Fibroblast of lung (primary cell): ENCODE measurements at regions not wholly inside any gene's neighbourhood (a gene's known extent, or its start where the extent isn't known, plus 50 kb on each side); places are given as distances from the start of the nearest gene placed in this dataset.

ENCODE experiments used
- DNase-seq, 2 donors: peaks; one replicate each; pipeline versions ENCODE4 v3.0.0 to v3.0.0-alpha.2; 2010; ENCODE audit warnings: low read depth in 2 of 2
- H2AFZ ChIP-seq: 2 replicates; pipeline ENCODE4 v1.5.1; 2012; ENCODE audit warnings: low read length, control low read depth, inconsistent platforms
- H3K27ac ChIP-seq: 2 replicates; pipeline ENCODE4 v1.5.1; 2011; ENCODE audit warnings: low read length, control low read depth; ENCODE audit not compliant: insufficient read depth
- H3K27me3 ChIP-seq: 2 replicates; pipeline ENCODE4 v1.5.1; 2011; ENCODE audit warnings: mild to moderate bottlenecking, low read length; ENCODE audit not compliant: control insufficient read depth, insufficient read depth
- H3K36me3 ChIP-seq: 2 replicates; pipeline ENCODE4 v1.5.1; 2011; ENCODE audit warnings: low read length; ENCODE audit not compliant: control insufficient read depth, insufficient read depth
- H3K4me1 ChIP-seq: 2 replicates; pipeline ENCODE4 v1.5.1; 2011; ENCODE audit warnings: low read length; ENCODE audit not compliant: control insufficient read depth, insufficient read depth; ENCODE audit errors: extremely low read depth
- H3K4me2 ChIP-seq: 2 replicates; pipeline ENCODE4 v1.5.1; 2011; ENCODE audit warnings: low read length, control low read depth; ENCODE audit not compliant: insufficient read depth; ENCODE audit errors: extremely low read depth
- H3K4me3 ChIP-seq, 4 experiments: fragments of 200-600 bp in 1 of 4; sonication (generic) in 1 of 4; replicated peaks in 1 of 4; 2 replicates each; pipeline ENCODE4 v1.5.1; 2011 to 2016; ENCODE audit warnings: low read length in 4 of 4, low read depth in 3 of 4, mild to moderate bottlenecking in 3 of 4, control low read depth in 2 of 4, inconsistent platforms in 1 of 4, mixed read lengths in 1 of 4; ENCODE audit not compliant: insufficient read depth in 1 of 4; ENCODE audit errors: control extremely low read depth in 1 of 4
- H3K79me2 ChIP-seq: 2 replicates; pipeline ENCODE4 v1.5.1; 2012; ENCODE audit warnings: mild to moderate bottlenecking, low read length, inconsistent platforms; ENCODE audit not compliant: control insufficient read depth, insufficient read depth
- H3K9ac ChIP-seq: 2 replicates; pipeline ENCODE4 v1.5.1; 2011; ENCODE audit warnings: mild to moderate bottlenecking, low read length, control low read depth; ENCODE audit not compliant: insufficient read depth
- H3K9me3 ChIP-seq: 2 replicates; pipeline ENCODE4 v1.5.1; 2012; ENCODE audit warnings: low read depth, low read length; ENCODE audit not compliant: control insufficient read depth, insufficient read depth
- H4K20me1 ChIP-seq: 2 replicates; pipeline ENCODE4 v1.5.1; 2011; ENCODE audit warnings: low read length; ENCODE audit not compliant: control insufficient read depth, insufficient read depth; ENCODE audit errors: extremely low read depth
- EZH2 ChIP-seq: IDR thresholded peaks from 2 replicates; pipeline ENCODE4 v1.5.1; 2012; ENCODE audit warnings: low read length, control low read depth, mild to moderate bottlenecking; ENCODE audit errors: missing control alignments
- TF ChIP-seq, protein P1 (sequence below), 2 donors: IDR thresholded peaks in 1 of 2; conservative IDR thresholded peaks in 1 of 2; 1 replicate in 1 of 2; 2 replicates in 1 of 2; pipeline ENCODE4 v1.5.1; 2011 to 2012; ENCODE audit warnings: low read length in 2 of 2, control low read depth in 1 of 2, inconsistent platforms in 1 of 2, low read depth in 1 of 2, mild to moderate bottlenecking in 1 of 2

DNA sequence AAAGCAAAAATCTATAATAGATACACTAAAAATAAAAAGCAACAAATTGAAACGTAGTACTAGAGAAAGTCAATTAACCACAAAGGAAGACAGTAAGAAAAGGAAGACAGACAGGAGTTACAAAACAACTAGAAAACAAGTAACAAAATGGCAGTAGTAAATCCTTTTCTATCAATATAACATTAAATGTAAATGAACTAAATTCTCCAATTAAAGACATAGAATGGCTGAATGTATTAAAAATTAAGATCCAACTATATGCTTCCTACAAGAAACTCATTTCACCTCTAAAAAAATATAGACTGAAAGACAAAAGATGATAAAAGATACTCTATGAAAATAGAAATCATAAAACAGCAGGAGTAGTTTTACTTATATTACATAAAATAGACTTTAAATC, 79.1 kb downstream of the CTH start:
- H4K20me1 ChIP-seq, result no peaks in the 10 kb centered on the region
- H3K27ac ChIP-seq, result no peak overlapping the region
- TF ChIP-seq, protein P1, sequence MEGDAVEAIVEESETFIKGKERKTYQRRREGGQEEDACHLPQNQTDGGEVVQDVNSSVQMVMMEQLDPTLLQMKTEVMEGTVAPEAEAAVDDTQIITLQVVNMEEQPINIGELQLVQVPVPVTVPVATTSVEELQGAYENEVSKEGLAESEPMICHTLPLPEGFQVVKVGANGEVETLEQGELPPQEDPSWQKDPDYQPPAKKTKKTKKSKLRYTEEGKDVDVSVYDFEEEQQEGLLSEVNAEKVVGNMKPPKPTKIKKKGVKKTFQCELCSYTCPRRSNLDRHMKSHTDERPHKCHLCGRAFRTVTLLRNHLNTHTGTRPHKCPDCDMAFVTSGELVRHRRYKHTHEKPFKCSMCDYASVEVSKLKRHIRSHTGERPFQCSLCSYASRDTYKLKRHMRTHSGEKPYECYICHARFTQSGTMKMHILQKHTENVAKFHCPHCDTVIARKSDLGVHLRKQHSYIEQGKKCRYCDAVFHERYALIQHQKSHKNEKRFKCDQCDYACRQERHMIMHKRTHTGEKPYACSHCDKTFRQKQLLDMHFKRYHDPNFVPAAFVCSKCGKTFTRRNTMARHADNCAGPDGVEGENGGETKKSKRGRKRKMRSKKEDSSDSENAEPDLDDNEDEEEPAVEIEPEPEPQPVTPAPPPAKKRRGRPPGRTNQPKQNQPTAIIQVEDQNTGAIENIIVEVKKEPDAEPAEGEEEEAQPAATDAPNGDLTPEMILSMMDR (conservative IDR thresholded peaks at IDR 0.05 in 1 of 2, IDR thresholded peaks at IDR 0.05 in 1 of 2; ENCODE audit: low read depth in 1 of 2, low read length in 2 of 2), result no peak
- no peak for TF ChIP-seq EZH2
- no peak overlapping the region for H3K4me2 ChIP-seq
- H3K9me3 ChIP-seq, result no peaks in the 10 kb centered on the region
- no peak overlapping the region for H3K9ac ChIP-seq
- no peak overlapping the region for H3K4me3 ChIP-seq
- no peaks in the 10 kb centered on the region for H3K79me2 ChIP-seq
- DNase-seq, result no peak
- H3K4me1 ChIP-seq, result peaks cover 6% of the 10 kb centered on the region
- no peak overlapping the region for H2AFZ ChIP-seq
- H3K27me3 ChIP-seq, result no peaks in the 10 kb centered on the region
- no peaks in the 10 kb centered on the region for H3K36me3 ChIP-seq

DNA sequence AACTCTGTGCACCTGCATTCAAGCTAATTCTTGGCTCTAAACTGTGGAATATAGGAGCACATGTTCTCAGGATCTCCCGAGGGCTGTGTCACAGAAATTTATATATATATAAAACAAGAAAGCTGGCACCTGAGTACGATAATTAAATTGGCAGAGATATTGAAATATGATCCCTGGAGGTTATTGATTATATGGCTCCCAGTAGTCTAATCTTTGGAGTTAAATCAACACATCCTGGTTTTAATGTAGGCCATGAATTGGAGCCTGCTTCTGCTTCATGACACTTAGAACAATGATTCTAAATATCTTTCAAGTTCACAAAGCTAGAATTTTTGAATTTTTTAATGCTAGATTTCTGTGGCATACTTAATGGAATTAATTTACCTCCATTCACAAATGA, 84.3 kb downstream of the CTH start:
- no peak overlapping the region for H3K27ac ChIP-seq
- no peak overlapping the region for H3K9ac ChIP-seq
- H3K36me3 ChIP-seq, result no peaks in the 10 kb centered on the region
- H3K4me1 ChIP-seq, result no peaks in the 10 kb centered on the region
- H3K4me2 ChIP-seq, result no peak overlapping the region
- H3K4me3 ChIP-seq, result no peak overlapping the region
- H4K20me1 ChIP-seq, result no peaks in the 10 kb centered on the region
- no peak for DNase-seq
- H2AFZ ChIP-seq, result no peak overlapping the region
- no peaks in the 10 kb centered on the region for H3K79me2 ChIP-seq
- no peaks in the 10 kb centered on the region for H3K9me3 ChIP-seq
- H3K27me3 ChIP-seq, result no peaks in the 10 kb centered on the region
- no peak for TF ChIP-seq EZH2
- TF ChIP-seq, protein P1 (conservative IDR thresholded peaks at IDR 0.05 in 1 of 2, IDR thresholded peaks at IDR 0.05 in 1 of 2; ENCODE audit: low read depth in 1 of 2, low read length in 2 of 2), result no peak

DNA sequence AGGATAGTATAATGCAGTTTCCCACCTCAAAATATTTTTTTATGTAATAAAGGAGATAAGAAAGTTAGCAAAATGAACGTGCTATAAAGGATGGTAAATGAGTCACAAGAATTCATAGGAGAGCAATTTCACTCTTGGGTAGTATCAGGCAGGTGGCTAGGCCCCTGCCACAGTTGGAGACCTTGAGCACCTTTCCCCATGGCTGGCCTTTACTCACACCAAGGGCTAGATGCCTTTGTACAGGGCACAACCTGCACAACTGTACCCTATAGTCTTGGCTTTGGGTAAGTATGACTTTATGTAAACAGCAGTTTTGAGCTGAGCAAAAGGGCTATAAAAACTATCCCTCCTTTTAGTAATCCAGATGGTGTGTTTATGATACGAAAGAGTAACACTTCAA, 85.1 kb downstream of the CTH start:
- TF ChIP-seq, protein P1 (conservative IDR thresholded peaks at IDR 0.05 in 1 of 2, IDR thresholded peaks at IDR 0.05 in 1 of 2; ENCODE audit: low read depth in 1 of 2, low read length in 2 of 2), result no peak
- TF ChIP-seq EZH2, result no peak
- Histone ChIP-seq H3K27ac (no peak overlapping the region), H3K27me3 (no peaks in the 10 kb centered on the region), H3K36me3 (no peaks in the 10 kb centered on the region), H3K4me2 (no peak overlapping the region), H4K20me1 (no peaks in the 10 kb centered on the region), H3K4me1 (no peaks in the 10 kb centered on the region), H3K79me2 (no peaks in the 10 kb centered on the region), H3K9ac (no peak overlapping the region), H3K9me3 (no peaks in the 10 kb centered on the region), H3K4me3 (no peak overlapping the region), H2AFZ (no peak overlapping the region)
- DNase-seq, result no peak
